AG09319 (cell line): ENCODE measurements at regions not wholly inside any gene's neighbourhood (a gene's known extent, or its start where the extent isn't known, plus 50 kb on each side); places are given as distances from the start of the nearest gene placed in this dataset.

Experiments
- DNase-seq: peaks from one replicate; pipeline ENCODE4 v3.0.0-alpha.2; 2010; ENCODE audit warnings: low read depth; ENCODE audit errors: extremely low read depth
- CTCF ChIP-seq: IDR thresholded peaks from 2 replicates; pipeline ENCODE4 v1.5.1; 2011; ENCODE audit warnings: low read depth, mild to moderate bottlenecking, inconsistent platforms, low read length, moderate library complexity

GRCh38 chr7:114755856-114756255 is 166.0 kb upstream of the MDFIC start:
- DNase-seq: no peak
- TF ChIP-seq CTCF: no peak

DNA sequence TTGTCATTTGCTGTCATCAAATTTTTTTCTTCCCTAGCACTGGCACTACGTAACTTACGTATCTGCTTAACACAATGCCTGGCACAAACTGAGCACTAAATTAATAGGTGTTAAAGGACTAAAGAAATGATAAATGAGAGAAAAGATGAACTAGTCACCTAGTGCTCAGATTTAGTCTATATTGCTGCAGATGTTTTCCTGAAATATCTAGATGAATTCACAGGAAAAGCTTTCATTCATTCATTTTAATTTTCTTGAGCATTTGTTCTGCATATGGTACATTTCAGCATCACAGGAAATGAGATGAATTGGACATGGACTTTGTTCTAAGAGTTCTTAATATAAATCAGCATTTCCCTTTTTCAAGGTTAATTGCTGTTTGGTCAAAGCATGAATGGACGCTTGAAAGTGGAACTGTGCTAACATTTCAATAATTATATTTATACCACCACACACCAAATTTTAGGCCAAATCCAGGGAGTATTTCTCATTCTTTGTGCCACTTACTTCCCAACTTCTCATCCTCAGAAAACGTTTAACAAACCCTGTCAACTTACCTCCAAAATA is 163.2 kb upstream of the MDFIC start:
- DNase-seq: no peak
- no peak for TF ChIP-seq CTCF

GRCh38 chr7:114759347-114760062 is 162.4 kb upstream of the MDFIC start:
- DNase-seq: no peak
- TF ChIP-seq CTCF: no peak

- TF ChIP-seq CTCF: no peak
- DNase-seq: no peak
Measured at GRCh38 chr7:114760477-114760876, 161.4 kb upstream of the MDFIC start.

DNA sequence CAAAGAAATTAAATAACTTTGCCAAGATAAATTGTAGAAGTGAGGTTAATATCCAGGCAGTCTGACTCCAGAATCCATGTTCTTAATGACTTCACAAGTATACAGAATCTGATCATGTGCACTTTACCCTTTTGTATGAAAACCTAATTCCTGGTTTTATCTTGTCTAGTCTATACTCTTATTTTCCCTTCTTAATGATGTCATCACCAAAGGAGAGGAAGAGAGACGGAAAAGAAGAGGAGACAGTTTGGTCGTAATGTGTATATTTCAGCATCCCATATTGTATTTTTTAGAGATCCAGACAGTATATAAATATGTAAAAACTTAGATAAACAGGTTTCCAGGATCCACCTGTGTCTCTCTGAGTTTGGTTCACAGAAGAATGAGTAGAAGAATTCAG is 159.9 kb upstream of the MDFIC start:
- TF ChIP-seq CTCF: no peak
- no peak for DNase-seq

DNA sequence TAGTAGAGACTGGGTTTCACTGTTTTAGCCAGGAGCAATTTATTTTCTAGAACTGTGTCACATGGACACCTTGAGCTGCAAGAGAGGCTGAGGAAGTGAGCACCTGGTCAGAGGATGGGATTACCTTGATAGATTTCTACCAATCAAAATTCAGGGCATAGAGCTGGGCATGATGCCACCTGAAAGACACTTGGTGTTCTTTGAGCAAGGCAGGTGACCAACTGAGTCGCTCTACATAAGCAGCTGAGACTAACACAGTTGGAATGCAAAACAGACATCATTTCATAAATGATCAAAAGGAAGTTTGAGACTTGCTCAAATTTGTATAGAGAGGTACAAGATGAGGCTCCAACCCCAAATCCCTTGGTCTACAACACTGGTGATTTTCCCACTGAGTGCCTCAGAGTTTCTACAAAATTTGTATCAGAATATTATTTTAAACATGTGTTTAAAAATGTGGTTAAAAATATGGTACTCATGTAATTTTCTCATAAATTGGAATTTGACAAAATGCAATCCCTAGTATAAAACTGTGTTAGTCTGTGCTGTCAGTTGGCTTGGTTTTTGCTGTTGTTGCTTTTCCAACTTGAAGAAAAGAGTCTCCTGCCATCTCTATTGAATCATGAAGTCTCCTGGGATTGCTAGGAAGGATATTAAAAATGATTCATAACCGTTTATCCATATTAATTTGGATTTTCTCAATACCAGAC is 156.4 kb upstream of the MDFIC start:
- DNase-seq: no peak
- TF ChIP-seq CTCF: no peak

DNA sequence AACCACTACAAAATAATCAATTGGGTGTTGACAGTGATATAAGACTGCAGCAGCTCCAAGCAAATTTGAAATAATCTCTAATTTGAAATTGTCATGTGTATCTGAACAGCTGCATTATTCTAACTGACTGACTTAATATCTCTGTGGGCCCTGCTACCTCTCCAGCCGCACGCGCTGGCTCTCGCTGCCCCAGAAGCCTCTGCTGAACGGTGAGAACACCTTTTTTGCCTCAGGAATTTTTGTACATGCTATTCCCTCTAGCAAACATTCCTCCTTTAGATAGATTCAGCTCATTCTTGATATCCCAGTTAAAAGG is 155.9 kb upstream of the MDFIC start:
- DNase-seq: no peak
- no peak for TF ChIP-seq CTCF
